ENCODE measurements at regions not wholly inside any gene's neighbourhood (a gene's known extent, or its start where the extent isn't known, plus 50 kb on each side); places are given as distances from the start of the nearest gene placed in this dataset.

GRCh38 chr6:84447651-84448050, 220.2 kb upstream of the CEP162 start:
- peaks cover under 1% of the 10 kb centered on the region; the same call in 1 of the 2 replicates for H3K23me2 ChIP-seq (ENCODE audit: low read depth, low read length)
- peak overlapping the region; percentile 63; the same call in 1 of the 2 replicates for H3K18ac ChIP-seq (ENCODE audit: extremely low read depth, low read length)
- H3K79me2 ChIP-seq (ENCODE audit: control insufficient read depth in 1 of 2, insufficient read depth in 2 of 2, low read length in 2 of 2), result no peaks in the 10 kb centered on the region
- no peak overlapping the region for H2BK15ac ChIP-seq (ENCODE audit: low read length)
- no peak overlapping the region for H3K27ac ChIP-seq (ENCODE audit: low read depth, low read length)
- H2BK120ac ChIP-seq (replicated peaks; ENCODE audit: low read depth, low read length), result no peak overlapping the region
- no peak overlapping the region for H3K56ac ChIP-seq (replicated peaks; ENCODE audit: insufficient read length, low read depth, low read length)
- no peak overlapping the region for H3K23ac ChIP-seq (ENCODE audit: insufficient read length)
- TF ChIP-seq RXRA (IDR thresholded peaks at IDR 0.05; ENCODE audit: insufficient read depth, low read depth, low read length) (no peak), YY1 (IDR thresholded peaks at IDR 0.05; ENCODE audit: low read depth, low read length) (peak; percentile 87), ATF2 (IDR thresholded peaks at IDR 0.05; ENCODE audit: low read length) (no peak), MAX (IDR thresholded peaks at IDR 0.05) (0 out of 2 replicates have a peak, but pooled peaks have one; percentile 39), NRF1 (IDR thresholded peaks at IDR 0.05; ENCODE audit: low read depth, low read length) (no peak)
- H3K14ac ChIP-seq (ENCODE audit: insufficient read length), result no peak overlapping the region
- no peaks in the 10 kb centered on the region for H3K79me1 ChIP-seq (ENCODE audit: low read depth, low read length)
- no peak overlapping the region for H3K9ac ChIP-seq (replicated peaks in 1 of 4; ENCODE audit: extremely low read depth in 1 of 4, low read depth in 3 of 4, low read length in 3 of 4)
- peak overlapping the region; percentile 57 for H4K5ac ChIP-seq (ENCODE audit: insufficient read length, low read depth, low read length)
- H2AFZ ChIP-seq (ENCODE audit: low read length), result peak overlapping the region; percentile 99
- H3K4ac ChIP-seq (replicated peaks; ENCODE audit: insufficient read length, low read depth, low read length), result no peak overlapping the region
- peaks cover 0 to 3% (median 0%) of the 10 kb centered on the region in 4 experiments; a peak in 1 of 7 replicates for H3K4me1 ChIP-seq (replicated peaks in 1 of 4; ENCODE audit: control insufficient read depth in 3 of 4, insufficient read depth in 4 of 4, low read length in 3 of 4)
- DNase-seq (ENCODE audit: low read depth in 1 of 2, low spot score in 2 of 2) (peak in 1 of 2 experiments; percentile 49), FAIRE-seq (peak; percentile 71)
- no peak overlapping the region for H3K4me2 ChIP-seq (ENCODE audit: insufficient read depth in 1 of 2, low read depth in 2 of 2, low read length in 2 of 2)
- H4K20me1 ChIP-seq (replicated peaks in 1 of 2; ENCODE audit: control insufficient read depth in 1 of 2, insufficient read depth in 2 of 2, low read length in 2 of 2), result no peaks in the 10 kb centered on the region
- H2BK20ac ChIP-seq (ENCODE audit: low read length), result no peak overlapping the region
- no peak overlapping the region; the same call in 1 of the 2 replicates for H2BK12ac ChIP-seq (ENCODE audit: low read depth, low read length)
- H2BK5ac ChIP-seq (ENCODE audit: low read depth, low read length), result no peak overlapping the region
- H3K4me3 ChIP-seq (ENCODE audit: extremely low read depth in 1 of 4, insufficient read depth in 2 of 4, low read depth in 3 of 4, low read length in 4 of 4), result no peak overlapping the region
- no peak overlapping the region for H4K91ac ChIP-seq (replicated peaks; ENCODE audit: insufficient read length, low read length)
- no peak overlapping the region for H4K8ac ChIP-seq (ENCODE audit: extremely low read depth, insufficient read depth, low read length)
- H3K27me3 ChIP-seq (replicated peaks in 1 of 4; ENCODE audit: control insufficient read depth in 3 of 4, extremely low read depth in 1 of 4, insufficient read depth in 3 of 4, low read length in 3 of 4), result no peaks in the 10 kb centered on the region
- H3K36me3 ChIP-seq (ENCODE audit: control insufficient read depth in 2 of 4, insufficient read depth in 4 of 4, low read length in 3 of 4), result no peaks in the 10 kb centered on the region
- POLR2A ChIA-PET (ENCODE audit: partially characterized antibody), result no interaction called here
- no peaks in the 10 kb centered on the region for H3K9me3 ChIP-seq (ENCODE audit: insufficient read depth in 2 of 2, low read depth in 1 of 2, low read length in 1 of 2)
- no peak overlapping the region for H2AK5ac ChIP-seq (ENCODE audit: low read depth, low read length)
- WGBS, 2 experiments (ENCODE audit: extremely low coverage in 1 of 2, insufficient coverage in 1 of 2, insufficient read length in 1 of 2, insufficient replicate concordance in 2 of 2, low coverage in 1 of 2, low lambda C conversion rate in 2 of 2, missing lambda C conversion rate in 1 of 2), result 77% methylated on average over 3 of the region's 3 CpGs; no CpG with 5 or more reads in 1 of the 2 experiments
- CTCF ChIA-PET (ENCODE audit: partially characterized antibody), result no interaction called here

Data from H1 (cell line).